Body of pancreas (tissue), 4 donors: ENCODE measurements at regions not wholly inside any gene's neighbourhood (a gene's known extent, or its start where the extent isn't known, plus 50 kb on each side); places are given as distances from the start of the nearest gene placed in this dataset.

ENCODE experiments used
- ATAC-seq: fragments of 150-250 bp; one replicate; pipeline ENCODE4 v1.9.1; 2016
- DNase-seq, 4 donors: peaks; one replicate each; pipeline ENCODE4 v3.0.0-alpha.2; 2019
- H3K27ac ChIP-seq, 4 donors: fragments of 200-600 bp; sonication (generic); 1 replicate in 3 of 4; 2 replicates in 1 of 4; pipeline versions ENCODE4 v1.5.1 to v1.6.1; 2016 to 2019; ENCODE audit warnings: mild to moderate bottlenecking in 1 of 4, mixed read lengths in 1 of 4, moderate library complexity in 1 of 4
- H3K27me3 ChIP-seq, 2 donors: fragments of 200-600 bp; sonication (generic); one replicate each; pipeline ENCODE4 v1.6.0; 2016; ENCODE audit warnings: mild to moderate bottlenecking in 1 of 2
- H3K36me3 ChIP-seq, 2 donors: fragments of 200-600 bp; sonication (generic); replicated peaks in 1 of 2; 2 replicates each; pipeline ENCODE4 v1.5.1; 2016; ENCODE audit warnings: low read depth in 2 of 2; ENCODE audit not compliant: insufficient read depth in 1 of 2
- H3K4me1 ChIP-seq: fragments of 200-600 bp; sonication (generic); one replicate; pipeline ENCODE4 v1.6.0; 2016
- H3K4me3 ChIP-seq, 2 donors: fragments of 200-600 bp; sonication (generic); 1 replicate in 1 of 2; 2 replicates in 1 of 2; pipeline ENCODE4 v1.5.1; 2016 to 2019
- H3K9me3 ChIP-seq, 3 donors: fragments of 200-600 bp; sonication (generic); 1 replicate in 2 of 3; 2 replicates in 1 of 3; pipeline ENCODE4 v1.5.1; 2016
- CTCF ChIP-seq, 7 experiments: fragments of 450-650 bp in 4 of 7; fragments of 200-600 bp in 3 of 7; sonication (generic) in 3 of 7; IDR thresholded peaks; one replicate each; pipeline ENCODE4 v1.5.1; 2016 to 2019; ENCODE audit warnings: antibody characterized with exemption in 7 of 7
- POLR2A ChIP-seq, 3 donors: fragments of 450-650 bp; IDR thresholded peaks; one replicate each; pipeline ENCODE4 v1.6.1; 2016; ENCODE audit warnings: antibody characterized with exemption in 3 of 3, mild to moderate bottlenecking in 2 of 3
- WGBS, 2 donors: methylation state at CpG; one replicate each; pipeline ENCODE4 v1.1.5; 2017; 5-methylcytosine and 5-hydroxymethylcytosine counted together
- intact Hi-C: fragments of 100-400 bp; cut with DNase I; formaldehyde crosslinking; loops from one replicate; pipeline ENCODE4 v1.15.1; 2023

- Histone ChIP-seq H3K4me1 (peaks cover 7% of the 10 kb centered on the region), H3K4me3 (no peak overlapping the region), H3K36me3 (no peaks in the 10 kb centered on the region), H3K27me3 (no peaks in the 10 kb centered on the region), H3K9me3 (no peaks in the 10 kb centered on the region), H3K27ac (no peak overlapping the region)
- TF ChIP-seq CTCF (IDR thresholded peaks at IDR 0.05) (no peak), POLR2A (IDR thresholded peaks at IDR 0.05) (no peak)
- 53 to 58% methylated on average over 4 of the region's 4 CpGs for WGBS, 2 donors
- intact Hi-C loops = no loop called here
- DNase-seq = no peak
- ATAC-seq = no peak
These were observed 118.3 kb downstream of the SEM1 start for GRCh38 chr7:96591159-96591899.

DNA sequence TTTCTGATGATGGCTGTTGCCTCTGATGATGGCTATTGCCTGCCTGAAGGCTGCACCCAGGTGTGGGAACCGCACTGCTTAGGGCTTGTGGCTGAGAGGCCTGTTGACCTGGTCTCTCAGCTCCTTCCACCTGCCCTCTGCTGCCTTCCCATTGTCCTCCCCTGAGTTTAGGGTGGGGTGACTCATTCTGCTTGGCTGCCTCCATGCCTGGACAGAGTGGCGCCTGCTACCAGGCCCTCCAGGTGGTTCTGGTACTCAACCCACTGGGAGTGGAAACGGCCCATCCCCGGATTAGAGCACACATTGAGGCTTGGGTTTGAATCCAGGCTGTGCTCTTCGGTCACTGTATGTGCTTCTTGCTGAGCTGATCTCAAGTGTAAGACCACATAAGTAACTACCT is 120.6 kb downstream of the SEM1 start:
- H3K27me3 ChIP-seq = no peaks in the 10 kb centered on the region
- H3K4me1 ChIP-seq = no peaks in the 10 kb centered on the region
- H3K9me3 ChIP-seq = no peaks in the 10 kb centered on the region
- TF ChIP-seq CTCF (IDR thresholded peaks at IDR 0.05) (no peak), POLR2A (IDR thresholded peaks at IDR 0.05) (no peak)
- intact Hi-C loops = no loop called here
- no peak overlapping the region for H3K4me3 ChIP-seq
- H3K36me3 ChIP-seq = no peaks in the 10 kb centered on the region
- ATAC-seq = no peak
- DNase-seq = no peak
- H3K27ac ChIP-seq = no peak overlapping the region
- WGBS, 2 donors = 81 to 84% methylated on average over 5 of the region's 5 CpGs

- H3K4me1 ChIP-seq = no peaks in the 10 kb centered on the region
- intact Hi-C loops = no loop called here
- ATAC-seq = no peak
- H3K27ac ChIP-seq = no peak overlapping the region
- DNase-seq = no peak
- H3K4me3 ChIP-seq = no peak overlapping the region
- H3K9me3 ChIP-seq = no peaks in the 10 kb centered on the region
- no peak for TF ChIP-seq CTCF (IDR thresholded peaks at IDR 0.05)
- no peak for TF ChIP-seq POLR2A (IDR thresholded peaks at IDR 0.05)
- H3K27me3 ChIP-seq = no peaks in the 10 kb centered on the region
- no peaks in the 10 kb centered on the region for H3K36me3 ChIP-seq
These were observed 130.5 kb downstream of the SEM1 start for GRCh38 chr7:96579119-96579518.

DNA sequence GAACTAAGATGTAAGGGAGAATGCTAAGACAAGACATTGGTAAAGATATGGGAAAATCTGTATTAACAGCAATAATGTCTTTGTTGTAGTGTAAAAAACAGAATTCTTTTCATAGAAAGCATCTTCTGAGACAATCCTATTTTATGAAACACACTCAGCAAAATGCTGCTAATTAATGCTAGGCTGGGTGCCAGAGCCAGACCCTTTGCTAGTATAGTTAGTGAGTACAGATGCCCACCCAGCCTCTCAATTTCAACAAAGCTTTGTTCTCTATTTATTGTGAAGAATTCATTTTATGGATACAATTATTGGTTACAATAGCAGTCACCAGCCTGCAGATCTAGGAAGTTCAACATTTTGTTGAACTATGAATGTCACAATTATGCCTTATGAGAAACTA is 131.0 kb downstream of the SEM1 start:
- no peaks in the 10 kb centered on the region for H3K9me3 ChIP-seq
- DNase-seq (no peak), ATAC-seq (no peak)
- H3K27ac ChIP-seq = no peak overlapping the region
- no peaks in the 10 kb centered on the region for H3K36me3 ChIP-seq
- H3K4me3 ChIP-seq = no peak overlapping the region
- no peak for TF ChIP-seq POLR2A (IDR thresholded peaks at IDR 0.05)
- no peaks in the 10 kb centered on the region for H3K27me3 ChIP-seq
- intact Hi-C loops = no loop called here
- H3K4me1 ChIP-seq = no peaks in the 10 kb centered on the region

GRCh38 chr7:96563409-96563808 is 146.2 kb downstream of the SEM1 start:
- intact Hi-C loops = no loop called here
- Histone ChIP-seq H3K27ac (no peak overlapping the region), H3K4me3 (no peak overlapping the region), H3K4me1 (no peaks in the 10 kb centered on the region), H3K9me3 (no peaks in the 10 kb centered on the region), H3K36me3 (no peaks in the 10 kb centered on the region), H3K27me3 (no peaks in the 10 kb centered on the region)
- ATAC-seq (no peak), DNase-seq (no peak)
- TF ChIP-seq CTCF (IDR thresholded peaks at IDR 0.05) (no peak), POLR2A (IDR thresholded peaks at IDR 0.05) (no peak)
- WGBS, 2 donors = 56% methylated on average over 3 of the region's 3 CpGs
